Liver (tissue), 8 donors: ENCODE measurements at regions not wholly inside any gene's neighbourhood (a gene's known extent, or its start where the extent isn't known, plus 50 kb on each side); places are given as distances from the start of the nearest gene placed in this dataset.

Source experiments
- DNase-seq: peaks from one replicate; pipeline ENCODE4 v3.0.0-alpha.2; 2017; ENCODE audit warnings: low spot score
- H3K27ac ChIP-seq, 2 donors: one replicate each; pipeline ENCODE4 v1.7.0; 2013; ENCODE audit warnings: inconsistent platforms in 2 of 2, low read length in 2 of 2, control low read depth in 1 of 2, low read depth in 1 of 2, mild to moderate bottlenecking in 1 of 2
- H3K27me3 ChIP-seq, 4 donors: one replicate each; pipeline versions ENCODE4 v1.6.1 to v1.7.0; 2013; ENCODE audit warnings: low read length in 3 of 4, inconsistent platforms in 1 of 4, mild to moderate bottlenecking in 1 of 4, moderate library complexity in 1 of 4; ENCODE audit not compliant: control insufficient read depth in 4 of 4, insufficient read depth in 4 of 4
- H3K36me3 ChIP-seq, 4 donors: one replicate each; pipeline versions ENCODE4 v1.6.1 to v1.7.0; 2013; ENCODE audit warnings: low read length in 3 of 4, mild to moderate bottlenecking in 3 of 4, low read depth in 1 of 4, moderate library complexity in 1 of 4; ENCODE audit not compliant: control insufficient read depth in 4 of 4, insufficient read depth in 3 of 4
- H3K4me1 ChIP-seq, 4 donors: one replicate each; pipeline versions ENCODE4 v1.6.1 to v1.7.0; 2013; ENCODE audit warnings: low read length in 3 of 4, mild to moderate bottlenecking in 3 of 4, moderate library complexity in 1 of 4; ENCODE audit not compliant: control insufficient read depth in 4 of 4, insufficient read depth in 4 of 4
- H3K4me3 ChIP-seq, 3 donors: one replicate each; pipeline versions ENCODE4 v1.6.1 to v1.7.0; 2013; ENCODE audit warnings: low read length in 3 of 3, control low read depth in 1 of 3, low read depth in 1 of 3, mild to moderate bottlenecking in 1 of 3
- H3K9ac ChIP-seq, 2 donors: one replicate each; pipeline ENCODE4 v1.7.0; 2013; ENCODE audit warnings: low read length in 2 of 2, mild to moderate bottlenecking in 2 of 2, moderate library complexity in 2 of 2, control low read depth in 1 of 2, low read depth in 1 of 2
- H3K9me3 ChIP-seq, 4 donors: one replicate each; pipeline versions ENCODE4 v1.6.1 to v1.7.0; 2013; ENCODE audit warnings: low read length in 3 of 4; ENCODE audit not compliant: control insufficient read depth in 4 of 4
- CTCF ChIP-seq: fragments of 150-350 bp; IDR thresholded peaks from 2 replicates; pipeline ENCODE4 v1.5.1; 2017; ENCODE audit warnings: improper control_type of control experiment, low read depth, low read length; ENCODE audit not compliant: missing input control
- EGR1 ChIP-seq, 2 donors: IDR thresholded peaks; 2 replicates each; pipeline ENCODE4 v1.6.1; 2016 to 2018; ENCODE audit warnings: antibody characterized with exemption in 2 of 2, low read depth in 2 of 2
- FOXA2 ChIP-seq: IDR thresholded peaks from 2 replicates; pipeline ENCODE4 v1.6.1; 2016; ENCODE audit warnings: antibody characterized with exemption
- HNF4A ChIP-seq, 2 donors: conservative IDR thresholded peaks; 2 replicates each; pipeline ENCODE4 v1.6.1; 2016; ENCODE audit warnings: antibody characterized with exemption in 2 of 2, mild to moderate bottlenecking in 2 of 2
- HNF4G ChIP-seq: IDR thresholded peaks from 2 replicates; pipeline ENCODE4 v1.6.1; 2016; ENCODE audit warnings: antibody characterized with exemption
- RAD21 ChIP-seq, 2 donors: IDR thresholded peaks; 2 replicates each; pipeline ENCODE4 v1.6.1; 2016; ENCODE audit warnings: antibody characterized with exemption in 2 of 2, mild to moderate bottlenecking in 2 of 2
- RXRA ChIP-seq, 2 donors: IDR thresholded peaks; 2 replicates each; pipeline ENCODE4 v1.6.1; 2017 to 2018; ENCODE audit warnings: antibody characterized with exemption in 2 of 2, mild to moderate bottlenecking in 1 of 2
- SP1 ChIP-seq: IDR thresholded peaks from 2 replicates; pipeline ENCODE4 v1.6.1; 2018; ENCODE audit warnings: antibody characterized with exemption, mild to moderate bottlenecking
- WGBS: extraction: QIAGEN DNeasy Blood & Tissue Kit; methylation state at CpG from one replicate; pipeline ENCODE4 v1.1.7; 2013; 5-methylcytosine and 5-hydroxymethylcytosine counted together
- TF ChIP-seq, protein P1 (sequence below): IDR thresholded peaks from 2 replicates; pipeline ENCODE4 v1.6.1; 2016; ENCODE audit warnings: antibody characterized with exemption
- TF ChIP-seq, protein P2 (sequence below): IDR thresholded peaks from 2 replicates; pipeline ENCODE4 v1.6.1; 2016; ENCODE audit warnings: antibody characterized with exemption, mild to moderate bottlenecking
- TF ChIP-seq, protein P3 (sequence below): IDR thresholded peaks from 2 replicates; pipeline ENCODE4 v1.6.1; 2016; ENCODE audit warnings: antibody characterized with exemption
- TF ChIP-seq, protein P4 (sequence below): IDR thresholded peaks from 2 replicates; pipeline ENCODE4 v1.6.1; 2016; ENCODE audit warnings: antibody characterized with exemption
- donor health status: healthy.
- donor health status: healthy.
- donor health status: healthy.
- donor health status: healthy.
- donor health status: healthy.

GRCh38 chr18:14917311-14917710, 169.3 kb downstream of the ANKRD30B start:
- Histone ChIP-seq H3K27me3 (no peaks in the 10 kb centered on the region), H3K9ac (no peak overlapping the region), H3K27ac (no peak overlapping the region), H3K36me3 (no peaks in the 10 kb centered on the region), H3K4me3 (no peak overlapping the region), H3K9me3 (no peaks in the 10 kb centered on the region), H3K4me1 (peaks cover 0 to 20% (median 10%) of the 10 kb centered on the region in 4 donors)
- DNase-seq = no peak
- TF ChIP-seq HNF4A (conservative IDR thresholded peaks at IDR 0.05) (no peak), HNF4G (no peak), SP1 (no peak), FOXA2 (no peak), CTCF (no peak), EGR1 (IDR thresholded peaks at IDR 0.05; ENCODE audit: low read depth in 2 of 2) (no peak), RAD21 (IDR thresholded peaks at IDR 0.05) (no peak), RXRA (IDR thresholded peaks at IDR 0.05) (no peak)
- TF ChIP-seq, protein P1, sequence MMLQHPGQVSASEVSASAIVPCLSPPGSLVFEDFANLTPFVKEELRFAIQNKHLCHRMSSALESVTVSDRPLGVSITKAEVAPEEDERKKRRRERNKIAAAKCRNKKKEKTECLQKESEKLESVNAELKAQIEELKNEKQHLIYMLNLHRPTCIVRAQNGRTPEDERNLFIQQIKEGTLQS = no peak
- TF ChIP-seq, protein P2, sequence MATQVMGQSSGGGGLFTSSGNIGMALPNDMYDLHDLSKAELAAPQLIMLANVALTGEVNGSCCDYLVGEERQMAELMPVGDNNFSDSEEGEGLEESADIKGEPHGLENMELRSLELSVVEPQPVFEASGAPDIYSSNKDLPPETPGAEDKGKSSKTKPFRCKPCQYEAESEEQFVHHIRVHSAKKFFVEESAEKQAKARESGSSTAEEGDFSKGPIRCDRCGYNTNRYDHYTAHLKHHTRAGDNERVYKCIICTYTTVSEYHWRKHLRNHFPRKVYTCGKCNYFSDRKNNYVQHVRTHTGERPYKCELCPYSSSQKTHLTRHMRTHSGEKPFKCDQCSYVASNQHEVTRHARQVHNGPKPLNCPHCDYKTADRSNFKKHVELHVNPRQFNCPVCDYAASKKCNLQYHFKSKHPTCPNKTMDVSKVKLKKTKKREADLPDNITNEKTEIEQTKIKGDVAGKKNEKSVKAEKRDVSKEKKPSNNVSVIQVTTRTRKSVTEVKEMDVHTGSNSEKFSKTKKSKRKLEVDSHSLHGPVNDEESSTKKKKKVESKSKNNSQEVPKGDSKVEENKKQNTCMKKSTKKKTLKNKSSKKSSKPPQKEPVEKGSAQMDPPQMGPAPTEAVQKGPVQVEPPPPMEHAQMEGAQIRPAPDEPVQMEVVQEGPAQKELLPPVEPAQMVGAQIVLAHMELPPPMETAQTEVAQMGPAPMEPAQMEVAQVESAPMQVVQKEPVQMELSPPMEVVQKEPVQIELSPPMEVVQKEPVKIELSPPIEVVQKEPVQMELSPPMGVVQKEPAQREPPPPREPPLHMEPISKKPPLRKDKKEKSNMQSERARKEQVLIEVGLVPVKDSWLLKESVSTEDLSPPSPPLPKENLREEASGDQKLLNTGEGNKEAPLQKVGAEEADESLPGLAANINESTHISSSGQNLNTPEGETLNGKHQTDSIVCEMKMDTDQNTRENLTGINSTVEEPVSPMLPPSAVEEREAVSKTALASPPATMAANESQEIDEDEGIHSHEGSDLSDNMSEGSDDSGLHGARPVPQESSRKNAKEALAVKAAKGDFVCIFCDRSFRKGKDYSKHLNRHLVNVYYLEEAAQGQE = no peak
- TF ChIP-seq, protein P3, sequence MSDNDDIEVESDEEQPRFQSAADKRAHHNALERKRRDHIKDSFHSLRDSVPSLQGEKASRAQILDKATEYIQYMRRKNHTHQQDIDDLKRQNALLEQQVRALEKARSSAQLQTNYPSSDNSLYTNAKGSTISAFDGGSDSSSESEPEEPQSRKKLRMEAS = no peak
- TF ChIP-seq, protein P4, sequence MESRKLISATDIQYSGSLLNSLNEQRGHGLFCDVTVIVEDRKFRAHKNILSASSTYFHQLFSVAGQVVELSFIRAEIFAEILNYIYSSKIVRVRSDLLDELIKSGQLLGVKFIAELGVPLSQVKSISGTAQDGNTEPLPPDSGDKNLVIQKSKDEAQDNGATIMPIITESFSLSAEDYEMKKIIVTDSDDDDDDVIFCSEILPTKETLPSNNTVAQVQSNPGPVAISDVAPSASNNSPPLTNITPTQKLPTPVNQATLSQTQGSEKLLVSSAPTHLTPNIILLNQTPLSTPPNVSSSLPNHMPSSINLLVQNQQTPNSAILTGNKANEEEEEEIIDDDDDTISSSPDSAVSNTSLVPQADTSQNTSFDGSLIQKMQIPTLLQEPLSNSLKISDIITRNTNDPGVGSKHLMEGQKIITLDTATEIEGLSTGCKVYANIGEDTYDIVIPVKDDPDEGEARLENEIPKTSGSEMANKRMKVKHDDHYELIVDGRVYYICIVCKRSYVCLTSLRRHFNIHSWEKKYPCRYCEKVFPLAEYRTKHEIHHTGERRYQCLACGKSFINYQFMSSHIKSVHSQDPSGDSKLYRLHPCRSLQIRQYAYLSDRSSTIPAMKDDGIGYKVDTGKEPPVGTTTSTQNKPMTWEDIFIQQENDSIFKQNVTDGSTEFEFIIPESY = no peak
- WGBS = 89% methylated on average over 3 of the region's 3 CpGs

- H3K27me3 ChIP-seq = no peaks in the 10 kb centered on the region
- H3K9me3 ChIP-seq = no peaks in the 10 kb centered on the region
- peaks cover 0 to 20% (median 10%) of the 10 kb centered on the region in 4 donors for H3K4me1 ChIP-seq
- 12% methylated on average over 1 of the region's 1 CpG for WGBS
- H3K4me3 ChIP-seq = no peak overlapping the region
- TF ChIP-seq, protein P2 = no peak
- peak in 1 of 2 donors; percentile 17 for TF ChIP-seq RAD21 (IDR thresholded peaks at IDR 0.05)
- TF ChIP-seq HNF4A (conservative IDR thresholded peaks at IDR 0.05) = peak; percentile 72 to 76
- peak; percentile 51 for TF ChIP-seq HNF4G
- peak in 1 of 2 donors; percentile 38 for TF ChIP-seq RXRA (IDR thresholded peaks at IDR 0.05)
- peak; percentile 61 for TF ChIP-seq SP1
- TF ChIP-seq, protein P1 = no peak
- no peaks in the 10 kb centered on the region for H3K36me3 ChIP-seq
- no peak for DNase-seq
- H3K9ac ChIP-seq = no peak overlapping the region
- H3K27ac ChIP-seq = no peak overlapping the region
Observed at GRCh38 chr18:14919666-14920065, 171.7 kb downstream of the ANKRD30B start.
